ENCODE measurements at regions not wholly inside any gene's neighbourhood (a gene's known extent, or its start where the extent isn't known, plus 50 kb on each side); places are given as distances from the start of the nearest gene placed in this dataset.

DNA sequence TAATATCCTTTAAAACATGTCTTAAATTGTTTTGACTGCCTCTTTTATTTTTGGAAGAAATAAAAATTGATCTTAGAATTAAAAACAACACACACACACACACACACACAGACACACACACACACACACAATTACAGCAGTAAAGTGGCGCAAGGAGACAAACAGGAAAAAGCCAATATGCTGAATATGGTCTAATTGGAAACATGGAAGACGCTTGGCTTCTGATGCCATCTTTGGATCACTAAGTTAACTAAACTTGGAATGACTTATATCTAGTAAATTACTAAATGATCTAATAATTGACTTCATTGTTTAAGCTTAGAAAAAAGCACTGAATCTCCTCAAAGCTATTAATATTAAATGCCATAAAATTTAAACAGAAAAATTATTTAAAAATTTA lies 1093.4 kb downstream of the ADGRL3 start:
- no peak for FAIRE-seq

DNA sequence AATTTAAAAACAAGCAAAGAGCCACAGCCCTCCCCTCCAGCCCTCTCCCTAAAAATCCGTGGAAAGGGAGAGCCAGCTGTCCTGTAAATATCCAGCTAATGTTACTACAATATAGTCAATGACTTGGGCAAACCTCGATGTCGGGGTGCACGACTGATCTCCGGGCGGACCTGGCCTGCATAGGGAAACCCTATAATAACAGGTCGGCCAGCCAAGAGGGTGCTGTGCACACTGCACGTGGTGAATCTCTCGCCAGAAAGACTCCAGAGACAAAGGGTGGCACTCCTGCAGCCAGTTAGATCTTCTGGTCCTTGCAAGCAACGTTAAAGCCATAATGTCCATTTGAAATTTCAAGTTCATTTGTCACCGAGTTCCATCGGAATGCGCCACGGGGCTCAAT lies 1092.8 kb downstream of the ADGRL3 start:
- no peak for FAIRE-seq

DNA sequence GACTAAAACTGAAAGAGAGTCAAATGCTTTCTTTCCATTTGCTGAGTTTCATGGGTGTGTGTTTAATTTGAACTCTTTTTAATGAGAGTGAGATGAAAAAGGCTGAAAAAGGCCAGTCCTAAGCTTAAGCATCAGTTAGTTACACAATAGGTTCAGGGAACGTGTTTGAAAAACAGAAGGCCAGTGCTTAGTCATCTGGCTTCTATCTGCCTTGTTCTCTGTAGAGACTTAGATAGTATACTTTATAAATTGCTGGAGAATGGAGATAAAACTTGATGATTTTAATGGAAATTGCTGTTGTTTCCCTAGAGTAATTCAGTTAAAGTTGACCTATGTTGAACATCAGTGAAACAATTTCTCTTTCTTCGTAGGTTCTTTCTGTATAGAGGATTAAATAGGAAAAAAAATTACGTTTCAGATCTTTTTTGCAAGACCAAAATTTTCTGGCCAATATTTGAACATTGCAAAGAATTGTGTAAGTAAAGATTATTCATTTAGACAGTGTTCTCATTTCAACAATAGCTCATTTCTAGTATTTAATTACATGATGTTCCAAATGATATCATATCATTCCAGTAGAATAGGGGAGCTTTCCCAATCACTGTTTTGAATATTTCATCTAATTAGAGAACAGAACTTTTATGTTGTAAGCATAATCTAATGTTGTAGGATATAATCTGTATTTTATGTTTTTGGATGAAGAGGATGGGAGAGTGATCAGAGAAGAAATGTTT lies 1088.8 kb downstream of the ADGRL3 start:
- FAIRE-seq, result no peak

DNA sequence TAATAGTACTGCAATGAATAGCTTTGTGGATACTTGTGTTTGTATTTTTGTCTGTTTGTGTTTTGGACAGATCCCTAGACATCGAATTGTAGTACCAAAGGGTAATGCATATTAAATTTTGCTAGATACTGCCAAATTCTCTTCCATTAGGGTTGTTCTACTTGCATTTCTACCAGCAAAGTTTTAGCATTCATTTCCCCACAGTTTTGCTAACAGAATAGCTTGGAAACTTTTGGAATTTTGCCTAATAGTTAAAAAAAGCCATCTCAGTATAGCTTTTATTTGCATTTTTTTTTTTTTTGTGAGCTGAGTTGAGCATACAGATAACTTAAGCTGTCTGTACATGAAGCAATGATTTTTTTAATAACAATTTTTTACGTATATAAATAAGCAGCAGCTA lies 1084.9 kb downstream of the ADGRL3 start:
- no peak for FAIRE-seq

DNA sequence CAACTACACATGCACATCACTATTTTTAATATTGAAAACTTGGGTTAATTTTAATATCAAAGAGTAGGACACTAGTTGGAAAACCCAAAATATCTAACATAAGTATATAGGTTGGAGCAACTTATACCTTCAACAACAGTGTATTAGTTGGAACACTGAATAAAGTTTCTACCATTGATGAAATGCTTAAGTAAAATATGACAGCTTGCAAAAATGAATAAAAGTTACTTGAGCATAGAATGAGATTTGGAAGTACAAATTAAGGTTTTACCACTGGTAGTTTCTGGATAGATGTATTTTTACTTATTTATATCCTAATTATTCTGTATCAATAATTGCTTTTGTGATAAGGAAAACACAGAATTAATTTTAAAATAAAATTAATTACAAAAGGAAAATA lies 1079.6 kb downstream of the ADGRL3 start:
- FAIRE-seq, result no peak

DNA sequence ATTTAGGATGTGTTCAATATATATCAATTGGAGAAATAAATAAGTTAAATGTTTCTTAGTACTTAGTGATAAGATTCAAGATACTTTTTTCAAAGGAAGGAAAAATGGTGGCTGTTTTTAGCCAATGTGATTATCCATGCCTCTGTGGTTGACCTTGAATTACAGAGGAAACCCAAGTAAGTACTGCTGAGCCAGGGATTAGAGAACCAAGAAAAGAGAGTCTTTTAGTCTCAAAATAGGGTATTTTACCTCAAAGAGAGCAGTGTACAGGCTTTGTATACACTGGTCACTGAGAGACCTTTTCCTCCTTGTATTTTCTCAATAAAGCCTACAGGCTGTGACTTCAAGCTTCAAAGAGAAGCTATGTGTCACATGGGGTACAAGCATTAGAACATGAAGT lies 1075.3 kb downstream of the ADGRL3 start:
- no peak for FAIRE-seq

DNA sequence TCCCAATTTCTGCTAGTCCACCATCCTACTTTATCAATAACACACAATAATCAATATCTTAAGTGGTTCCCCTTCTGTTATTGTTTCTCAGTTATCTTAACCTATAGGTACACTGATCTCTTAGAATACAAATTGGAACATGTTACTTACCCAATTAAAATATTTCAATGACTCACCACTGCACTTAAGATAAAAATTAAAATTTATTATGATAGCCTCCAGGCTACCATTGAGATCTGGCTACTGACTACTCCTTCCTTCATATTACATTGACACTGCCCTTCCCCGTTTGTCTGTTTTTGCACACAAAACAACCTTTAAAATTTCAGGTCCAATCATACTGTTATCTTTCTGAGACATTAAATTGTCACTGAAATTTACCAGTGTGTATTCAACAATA lies 1074.7 kb downstream of the ADGRL3 start:
- no peak for FAIRE-seq

DNA sequence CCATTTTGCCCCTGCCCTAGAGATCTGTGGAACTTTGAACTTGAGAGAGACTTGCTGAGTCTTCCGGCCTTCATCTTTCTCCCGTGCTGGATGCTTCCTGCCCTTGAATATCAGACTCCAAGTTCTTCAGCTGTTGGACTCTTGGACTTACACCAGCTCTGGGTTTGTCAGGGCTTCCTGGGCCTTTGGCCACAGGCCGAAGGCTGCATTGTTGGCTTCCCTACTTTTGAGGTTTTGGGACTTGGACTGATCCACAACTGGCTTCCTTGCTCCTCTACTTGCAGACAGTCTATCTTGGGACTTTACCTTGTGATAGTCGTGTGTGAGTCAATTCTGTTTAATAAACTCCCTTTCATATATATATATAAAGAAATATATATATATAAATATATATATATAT lies 1071.0 kb downstream of the ADGRL3 start:
- no peak for FAIRE-seq

DNA sequence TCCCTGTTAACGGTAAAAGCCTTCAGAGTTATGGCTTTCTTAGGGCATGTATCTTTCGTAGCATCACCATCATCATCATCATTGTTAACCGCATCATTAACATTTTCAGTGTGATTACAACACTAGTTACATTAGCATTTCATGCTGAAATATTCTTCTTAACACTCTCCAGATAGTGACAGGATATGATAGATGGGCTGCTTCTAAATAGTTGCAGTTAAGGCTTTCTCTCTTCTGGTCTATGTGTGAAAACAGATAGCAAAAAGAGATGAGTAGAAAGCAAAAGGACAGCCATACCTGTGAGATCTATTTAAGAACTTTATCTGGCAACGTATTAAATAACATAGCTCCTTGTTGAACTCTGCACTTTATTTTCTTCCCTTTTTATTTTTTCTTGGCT lies 1069.8 kb downstream of the ADGRL3 start:
- FAIRE-seq, result no peak

DNA sequence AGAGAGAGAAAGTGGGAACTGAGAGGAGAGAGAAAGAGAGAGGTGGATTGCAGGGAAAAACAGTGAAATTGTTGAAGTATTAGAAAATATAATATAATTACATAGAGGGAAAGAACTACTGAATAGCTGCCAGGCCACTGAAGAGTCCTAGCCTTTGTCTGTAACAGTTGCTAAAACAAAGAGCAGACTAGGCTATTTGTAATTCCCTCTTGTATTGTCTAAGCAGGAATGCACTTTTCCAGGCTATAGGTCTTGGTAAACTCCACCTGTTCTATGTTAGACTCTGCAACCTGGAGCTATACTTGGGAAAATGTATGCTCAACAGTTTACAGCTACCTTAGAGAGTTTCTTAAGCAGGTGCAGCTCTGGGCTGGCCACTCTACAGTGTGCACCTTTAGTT lies 1063.3 kb downstream of the ADGRL3 start:
- FAIRE-seq, result no peak

DNA sequence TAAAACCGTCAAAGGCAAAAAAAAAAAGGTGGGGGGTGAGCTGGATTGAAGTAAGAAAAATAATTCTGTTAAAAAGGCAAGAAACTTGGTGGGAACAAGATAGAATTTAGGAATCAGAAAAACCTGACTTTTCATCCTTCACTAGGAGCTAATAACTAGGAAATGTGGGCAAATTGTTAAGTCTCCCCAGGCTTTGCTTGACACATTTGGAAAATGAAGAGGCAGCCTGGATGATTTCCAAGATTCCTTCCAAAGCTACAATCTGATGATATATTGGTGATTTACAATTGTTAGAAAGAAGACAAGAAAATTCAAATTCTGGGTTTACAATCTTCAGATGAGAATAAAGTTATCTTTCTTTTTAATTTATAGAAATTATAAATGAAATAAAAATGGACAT lies 1062.5 kb downstream of the ADGRL3 start:
- no peak for FAIRE-seq

DNA sequence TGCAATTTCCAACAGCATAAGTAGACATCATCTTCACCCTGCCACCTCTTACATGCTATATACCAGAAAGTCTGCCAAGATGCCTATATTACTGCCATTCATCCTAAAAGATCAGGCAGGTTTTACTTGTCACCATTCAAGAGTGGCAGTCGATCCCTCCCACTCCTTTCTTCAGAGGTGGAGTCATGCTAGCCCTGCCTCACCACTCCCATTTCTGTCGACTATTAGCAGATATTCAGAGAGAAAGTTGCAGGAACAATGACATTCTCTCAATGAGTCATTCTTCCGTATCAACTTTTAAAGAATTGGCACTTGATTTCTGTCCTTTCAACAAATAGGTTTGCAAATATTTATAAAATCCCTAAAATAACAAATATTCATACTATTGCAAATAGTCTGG lies 1060.1 kb downstream of the ADGRL3 start:
- FAIRE-seq, result no peak

DNA sequence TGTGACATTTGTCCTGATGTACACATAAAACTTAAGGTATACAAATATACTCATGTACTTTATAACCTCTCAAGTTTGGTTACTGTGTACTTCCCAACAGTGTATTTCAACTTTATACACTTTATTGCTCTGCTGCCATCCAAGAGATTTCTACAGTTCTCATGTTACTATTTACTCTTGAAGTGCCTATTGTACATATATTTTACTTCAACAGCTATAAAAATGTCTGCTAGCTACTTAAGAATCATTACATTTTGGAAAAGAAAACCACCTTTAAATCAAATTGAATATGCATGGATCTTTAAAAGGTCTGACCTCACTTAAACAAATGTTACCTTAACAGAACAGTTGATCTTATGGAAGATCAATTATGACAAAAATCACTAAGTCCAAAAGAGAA lies 1056.4 kb downstream of the ADGRL3 start:
- FAIRE-seq, result no peak

DNA sequence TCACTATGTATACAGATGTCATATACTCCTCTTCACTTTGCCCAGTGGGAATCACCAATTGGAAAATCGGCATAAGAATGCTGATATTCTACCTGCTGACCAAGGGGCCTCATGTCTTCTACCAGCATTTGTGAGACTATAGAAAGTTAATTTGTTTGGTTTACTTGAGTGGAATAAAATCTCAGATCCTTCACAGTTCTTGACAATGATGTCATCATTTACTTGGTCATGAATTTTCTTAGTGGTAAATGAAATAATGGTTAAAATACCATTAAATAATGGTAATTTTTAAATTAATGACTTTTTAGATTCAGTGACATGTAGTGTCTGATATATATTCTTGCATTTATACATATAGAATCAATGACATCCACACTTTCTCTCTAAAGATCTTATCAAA lies 1052.6 kb downstream of the ADGRL3 start:
- FAIRE-seq, result no peak

DNA sequence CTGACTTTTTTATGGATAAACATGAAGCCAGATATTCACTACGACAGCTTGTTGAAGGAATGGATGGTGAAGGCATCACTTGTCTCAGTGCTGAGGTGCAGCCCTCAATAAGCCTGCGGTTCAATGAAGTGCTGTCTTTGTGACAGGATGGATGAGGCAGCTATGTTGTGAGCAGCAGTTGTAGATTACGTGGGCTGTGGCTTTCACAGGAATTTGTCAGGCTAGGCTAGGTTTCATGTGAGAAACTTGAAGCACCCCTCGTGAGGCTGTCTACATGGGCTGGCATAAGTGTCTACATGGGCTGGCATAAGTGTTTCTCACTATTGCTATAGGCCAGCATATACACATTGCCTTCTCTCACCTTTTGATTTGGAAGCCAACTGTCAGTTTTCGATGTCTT lies 1050.0 kb downstream of the ADGRL3 start:
- no peak for FAIRE-seq

DNA sequence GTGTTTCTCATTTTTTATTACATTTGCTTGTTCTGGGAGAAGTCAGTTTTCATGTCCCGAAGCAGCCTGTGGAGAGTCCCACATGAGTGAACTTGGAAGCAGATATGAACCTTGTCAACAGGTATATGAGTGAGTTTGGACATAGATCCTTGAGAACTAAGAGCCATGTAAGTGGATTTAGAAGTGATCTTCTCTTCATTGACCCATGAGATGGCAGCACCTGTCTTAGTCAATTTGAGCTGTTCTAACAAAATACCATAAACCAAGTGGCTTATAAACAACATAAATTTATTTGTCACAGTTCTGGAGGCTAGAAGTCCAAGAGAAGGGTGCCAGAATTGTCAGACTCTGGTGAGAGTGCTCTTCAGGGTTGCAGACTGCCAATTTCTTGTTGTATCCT lies 1043.8 kb downstream of the ADGRL3 start:
- no peak for FAIRE-seq

DNA sequence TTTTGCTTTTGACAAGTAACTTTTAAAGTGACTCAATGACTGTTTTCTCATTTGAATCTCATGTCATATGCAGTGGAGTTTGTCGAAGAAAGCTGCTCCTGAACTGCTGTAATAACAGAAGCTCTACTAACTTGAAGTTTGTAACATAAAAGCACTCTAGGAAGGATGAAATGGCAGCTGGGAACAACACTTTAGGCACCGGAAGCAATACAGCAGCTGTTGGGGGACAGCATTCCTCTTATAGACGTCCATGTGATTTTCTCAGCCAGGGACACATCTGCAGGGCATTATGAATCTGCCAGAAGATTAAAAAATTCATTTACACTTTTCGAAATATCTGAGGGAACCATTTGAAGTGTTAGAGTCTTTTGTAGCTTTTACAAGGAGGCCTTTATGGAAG lies 1035.8 kb downstream of the ADGRL3 start:
- FAIRE-seq, result no peak

DNA sequence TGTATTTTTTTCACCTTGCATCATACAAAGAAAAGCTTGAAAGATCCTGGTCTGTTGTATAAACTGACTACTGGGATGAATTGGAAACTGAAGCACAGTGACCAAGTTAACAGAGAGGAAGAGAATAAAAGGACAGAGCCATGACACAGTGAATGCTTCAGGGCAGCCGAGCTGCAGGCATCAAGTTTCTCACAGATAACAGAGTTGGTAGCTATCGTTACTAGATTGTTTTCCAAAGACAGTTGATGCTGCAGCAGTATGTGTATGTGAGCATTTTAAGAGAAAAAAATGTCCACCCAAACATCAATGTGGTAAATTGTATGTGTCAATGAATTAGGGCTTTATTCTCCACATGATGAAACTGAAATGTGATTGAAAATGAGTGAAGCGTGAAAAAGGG lies 1032.7 kb downstream of the ADGRL3 start:
- FAIRE-seq, result no peak

DNA sequence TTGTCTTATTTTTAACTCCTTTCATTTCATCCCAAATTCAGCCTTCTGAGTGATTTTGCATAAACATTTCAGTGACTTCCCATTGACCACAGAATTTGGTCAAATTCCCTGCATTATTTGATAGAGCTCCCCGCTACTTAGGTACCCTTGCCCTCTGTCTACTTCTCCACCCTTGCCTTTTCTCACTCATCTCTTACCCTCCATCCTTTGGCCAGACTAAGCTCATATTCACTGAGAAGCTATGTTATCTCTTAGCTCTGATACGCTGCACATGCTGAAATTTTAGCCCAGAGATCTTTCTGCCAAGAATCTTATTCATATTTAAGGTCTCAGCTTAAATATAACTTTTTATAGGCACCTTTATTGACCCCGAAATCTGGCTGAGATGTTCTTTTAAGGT lies 1031.9 kb downstream of the ADGRL3 start:
- no peak for FAIRE-seq

DNA sequence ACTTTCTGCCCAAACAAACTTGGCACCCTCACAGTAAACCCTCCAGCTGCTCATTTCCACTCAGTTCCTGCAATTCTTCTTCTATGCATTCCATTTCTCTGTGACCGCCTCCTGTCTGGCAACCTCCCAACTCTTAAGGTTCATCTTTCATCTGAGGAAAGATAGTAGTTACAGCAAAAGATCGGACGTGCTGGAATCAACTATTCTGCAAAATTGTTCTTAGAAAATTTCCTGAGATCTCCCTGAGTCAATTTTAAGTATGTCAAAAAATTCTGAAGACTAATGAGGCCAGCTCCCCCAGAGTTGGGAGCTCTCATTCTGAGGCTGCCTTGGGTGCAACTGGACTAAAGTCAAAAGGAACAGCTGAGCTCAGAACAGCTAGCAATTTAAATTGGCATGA lies 1026.0 kb downstream of the ADGRL3 start:
- FAIRE-seq, result no peak

DNA sequence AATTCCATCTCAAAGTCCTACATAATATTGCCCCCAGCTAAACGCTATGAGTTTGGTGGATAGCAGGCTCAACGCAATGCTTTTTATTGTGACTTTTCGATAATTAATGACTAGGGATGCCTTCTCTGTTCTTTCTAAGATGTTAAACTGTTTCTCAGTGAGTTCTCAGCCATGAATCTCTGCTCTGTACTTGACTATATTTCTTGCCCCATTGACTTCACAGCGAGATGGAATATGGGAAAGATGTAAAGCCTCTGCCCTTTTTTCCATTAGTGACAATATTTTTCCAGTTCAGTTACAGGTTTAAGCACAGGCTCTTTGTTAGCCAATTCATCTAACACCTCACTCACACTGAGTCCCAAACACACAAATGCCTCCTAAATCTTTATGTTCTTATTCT lies 1022.0 kb downstream of the ADGRL3 start:
- no peak for FAIRE-seq

DNA sequence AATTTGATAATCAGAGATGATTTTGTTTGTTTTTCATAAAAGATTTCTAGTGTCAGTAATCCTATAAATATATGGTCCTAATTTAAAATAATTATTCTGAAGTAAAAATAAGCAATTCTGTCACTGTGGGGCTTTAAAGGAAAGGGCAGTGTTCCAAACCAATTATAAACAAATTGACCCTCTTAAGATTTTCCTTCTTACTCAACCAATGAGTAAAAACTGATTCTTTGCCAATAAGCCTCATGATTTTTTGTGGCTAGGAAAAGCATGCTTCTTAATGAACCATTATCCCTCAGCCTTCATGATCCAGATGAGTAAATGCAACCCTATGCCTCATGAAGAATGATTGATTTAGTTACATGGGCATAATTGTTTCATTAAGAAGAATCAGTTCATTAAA lies 1010.4 kb downstream of the ADGRL3 start:
- FAIRE-seq, result no peak

DNA sequence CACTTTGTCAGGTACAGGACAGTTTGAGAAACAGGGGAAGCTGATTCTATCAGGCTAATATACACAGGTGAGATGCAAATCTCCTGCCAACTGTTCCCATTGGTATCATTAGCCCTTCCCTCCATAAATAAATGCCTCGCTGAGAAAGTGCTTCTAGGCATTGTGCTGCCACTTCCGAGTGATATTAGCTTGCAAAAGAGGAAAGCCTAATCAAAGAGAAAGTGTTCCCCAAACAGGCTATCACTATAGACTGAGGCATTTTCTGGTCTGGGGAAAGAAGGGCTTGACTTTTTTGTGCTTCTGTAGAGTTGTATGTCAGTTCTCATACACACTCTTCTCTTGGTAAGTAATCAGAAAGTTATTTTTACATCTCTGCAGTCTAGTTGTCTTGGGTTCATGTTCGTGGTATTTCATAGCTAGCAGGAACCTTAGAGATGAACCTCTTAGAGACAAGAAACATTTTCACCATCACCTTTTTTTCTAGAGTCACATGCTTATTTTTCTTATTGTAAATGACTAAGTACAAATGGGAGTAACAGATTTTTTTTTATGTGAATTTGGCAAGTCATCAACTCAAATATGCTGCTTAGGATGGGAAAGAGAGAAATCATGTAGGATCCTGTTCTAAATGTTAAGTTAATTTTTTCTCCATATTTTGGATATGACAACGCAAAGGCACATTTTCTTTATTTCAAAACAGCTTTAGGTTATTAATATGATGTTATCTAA lies 1009.8 kb downstream of the ADGRL3 start:
- FAIRE-seq, result no peak

DNA sequence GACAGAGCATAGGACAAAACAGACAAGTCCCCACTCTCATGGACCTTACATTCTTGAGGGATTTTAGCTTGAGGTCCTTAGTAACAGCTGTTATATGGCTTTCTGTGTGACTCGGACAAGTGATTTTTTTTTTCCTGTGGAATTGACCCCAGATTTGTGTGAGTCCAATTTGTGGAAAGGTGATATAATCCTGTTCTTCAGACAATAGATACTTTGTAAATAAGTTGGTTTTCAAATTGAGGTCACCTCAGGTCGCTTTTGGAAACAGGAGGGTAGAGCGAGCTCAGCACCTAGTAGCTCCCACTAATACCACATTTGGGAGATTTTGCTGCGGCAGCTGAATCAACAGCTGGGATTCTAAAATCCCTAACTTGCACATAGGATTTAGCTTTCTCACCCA lies 1008.8 kb downstream of the ADGRL3 start:
- FAIRE-seq, result no peak

DNA sequence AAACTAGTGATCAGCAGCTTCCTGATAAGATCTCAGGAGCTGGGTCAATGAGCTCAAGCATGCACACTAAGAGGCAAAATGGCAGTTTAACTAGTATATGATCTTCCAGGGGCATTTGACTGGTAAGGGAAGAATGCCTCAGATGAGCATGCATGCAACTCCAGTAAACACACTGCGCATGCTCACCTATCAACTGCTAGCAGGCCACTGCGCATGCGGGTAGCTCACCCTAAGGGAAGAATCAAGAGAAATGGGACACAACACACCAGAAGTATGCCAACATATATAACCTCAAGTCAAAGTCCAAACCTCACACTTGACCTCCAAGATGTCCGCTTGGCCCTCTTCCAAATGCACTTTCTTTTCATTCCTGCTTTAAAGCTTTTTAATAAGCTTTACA lies 1004.0 kb downstream of the ADGRL3 start:
- FAIRE-seq, result no peak
